ENCODE measurements at regions not wholly inside any gene's neighbourhood (a gene's known extent, or its start where the extent isn't known, plus 50 kb on each side); places are given as distances from the start of the nearest gene placed in this dataset.

GRCh38 chr10:60710041-60710440, 68.2 kb upstream of the CDK1 start:
- H3K4me2 ChIP-seq (ENCODE audit: control insufficient read depth, extremely low read depth, insufficient read depth, low read depth, low read length): no peak overlapping the region
- no peak for TF ChIP-seq CTCF (optimal IDR thresholded peaks at IDR 0.05 in 1 of 3, IDR thresholded peaks at IDR 0.05 in 1 of 3, conservative IDR thresholded peaks at IDR 0.05 in 1 of 3; ENCODE audit: extremely low read depth in 1 of 3, insufficient read depth in 2 of 3, low read length in 3 of 3)
- TF ChIP-seq EZH2 (IDR thresholded peaks at IDR 0.05; ENCODE audit: low read length): no peak
- no peak overlapping the region for H3K4me3 ChIP-seq (ENCODE audit: control insufficient read depth in 2 of 3, extremely low read depth in 1 of 3, insufficient read depth in 2 of 3, low read depth in 1 of 3, low read length in 3 of 3)
- no peaks in the 10 kb centered on the region for H4K20me1 ChIP-seq (ENCODE audit: control insufficient read depth, extremely low read depth, insufficient read depth, low read length)
- no peak overlapping the region for H2AFZ ChIP-seq (ENCODE audit: control insufficient read depth, low read length)
- no peaks in the 10 kb centered on the region for H3K27me3 ChIP-seq (ENCODE audit: control insufficient read depth, extremely low read depth, insufficient read depth, low read length)
- FAIRE-seq: no peak
- H3K36me3 ChIP-seq (ENCODE audit: control insufficient read depth in 2 of 2, extremely low read depth in 1 of 2, insufficient read depth in 2 of 2, low read length in 2 of 2): no peaks in the 10 kb centered on the region
- H3K9ac ChIP-seq (ENCODE audit: control insufficient read depth, extremely low read depth, insufficient read depth, low read length): no peak overlapping the region
- no peak overlapping the region for H3K27ac ChIP-seq (ENCODE audit: control insufficient read depth, insufficient read depth, low read length)
- H3K9me3 ChIP-seq (ENCODE audit: control insufficient read depth, low read depth, low read length): no peaks in the 10 kb centered on the region
- no peaks in the 10 kb centered on the region for H3K9me1 ChIP-seq (ENCODE audit: control insufficient read depth, extremely low read depth, insufficient read depth, low read length)
- no peak for DNase-seq (ENCODE audit: low read depth, low spot score)
- H3K79me2 ChIP-seq (ENCODE audit: control insufficient read depth, insufficient read depth, low read length): peaks cover 2% of the 10 kb centered on the region
- dilution Hi-C loops (cut with MboI; ENCODE audit: extremely low pct_ligation_motif_present, low sequenced_read_pairs): no loop called here
- H3K4me1 ChIP-seq (ENCODE audit: control insufficient read depth, extremely low read depth, insufficient read depth, low read length): no peaks in the 10 kb centered on the region

GRCh38 chr10:60708666-60709065, 69.6 kb upstream of the CDK1 start:
- H3K9me1 ChIP-seq (ENCODE audit: control insufficient read depth, extremely low read depth, insufficient read depth, low read length): no peaks in the 10 kb centered on the region
- H4K20me1 ChIP-seq (ENCODE audit: control insufficient read depth, extremely low read depth, insufficient read depth, low read length): no peaks in the 10 kb centered on the region
- no peaks in the 10 kb centered on the region for H3K27me3 ChIP-seq (ENCODE audit: control insufficient read depth, extremely low read depth, insufficient read depth, low read length)
- no peak for FAIRE-seq
- H3K4me3 ChIP-seq (ENCODE audit: control insufficient read depth in 2 of 3, extremely low read depth in 1 of 3, insufficient read depth in 2 of 3, low read depth in 1 of 3, low read length in 3 of 3): no peak overlapping the region
- H3K79me2 ChIP-seq (ENCODE audit: control insufficient read depth, insufficient read depth, low read length): peaks cover 2% of the 10 kb centered on the region
- H3K4me1 ChIP-seq (ENCODE audit: control insufficient read depth, extremely low read depth, insufficient read depth, low read length): no peaks in the 10 kb centered on the region
- H3K9me3 ChIP-seq (ENCODE audit: control insufficient read depth, low read depth, low read length): no peaks in the 10 kb centered on the region
- dilution Hi-C loops (cut with MboI; ENCODE audit: extremely low pct_ligation_motif_present, low sequenced_read_pairs): no loop called here
- no peak overlapping the region for H3K27ac ChIP-seq (ENCODE audit: control insufficient read depth, insufficient read depth, low read length)
- no peak overlapping the region for H3K9ac ChIP-seq (ENCODE audit: control insufficient read depth, extremely low read depth, insufficient read depth, low read length)
- H3K36me3 ChIP-seq (ENCODE audit: control insufficient read depth in 2 of 2, extremely low read depth in 1 of 2, insufficient read depth in 2 of 2, low read length in 2 of 2): no peaks in the 10 kb centered on the region
- no peak overlapping the region for H3K4me2 ChIP-seq (ENCODE audit: control insufficient read depth, extremely low read depth, insufficient read depth, low read depth, low read length)
- DNase-seq (ENCODE audit: low read depth, low spot score): no peak
- TF ChIP-seq CTCF (optimal IDR thresholded peaks at IDR 0.05 in 1 of 3, IDR thresholded peaks at IDR 0.05 in 1 of 3, conservative IDR thresholded peaks at IDR 0.05 in 1 of 3; ENCODE audit: extremely low read depth in 1 of 3, insufficient read depth in 2 of 3, low read length in 3 of 3): no peak
- TF ChIP-seq EZH2 (IDR thresholded peaks at IDR 0.05; ENCODE audit: low read length): no peak
- no peak overlapping the region for H2AFZ ChIP-seq (ENCODE audit: control insufficient read depth, low read length)
